Endothelial cell of umbilical vein (primary cell): ENCODE measurements at regions not wholly inside any gene's neighbourhood (a gene's known extent, or its start where the extent isn't known, plus 50 kb on each side); places are given as distances from the start of the nearest gene placed in this dataset.

Experiments
- EZH2 ChIP-seq: IDR thresholded peaks from 2 replicates; pipeline ENCODE4 v1.6.1; 2012; ENCODE audit warnings: borderline replicate concordance, low read depth, mild to moderate bottlenecking, moderate library complexity, low read length, inconsistent platforms; ENCODE audit not compliant: severe bottlenecking
- GATA2 ChIP-seq: IDR thresholded peaks from 2 replicates; pipeline ENCODE4 v1.7.0; 2011; ENCODE audit warnings: low read depth, mild to moderate bottlenecking, moderate library complexity, mixed read lengths, low read length; ENCODE audit not compliant: insufficient read length, insufficient read depth
- POLR2A ChIP-seq: IDR thresholded peaks from 2 replicates; pipeline ENCODE4 v1.6.1; 2012; ENCODE audit warnings: low read depth, mild to moderate bottlenecking, control low read depth, low read length
- POLR2AphosphoS5 ChIP-seq: IDR thresholded peaks from 2 replicates; pipeline ENCODE4 v1.6.1; 2012; ENCODE audit warnings: low read depth, mild to moderate bottlenecking, control low read depth, low read length, moderate library complexity; ENCODE audit not compliant: insufficient read depth
- TF ChIP-seq, protein P1 (sequence below), 2 donors: IDR thresholded peaks; 1 replicate in 1 of 2; 2 replicates in 1 of 2; pipeline ENCODE4 v1.5.1; 2011; ENCODE audit warnings: low read length in 2 of 2, mild to moderate bottlenecking in 2 of 2, moderate library complexity in 2 of 2, control low read depth in 1 of 2, inconsistent platforms in 1 of 2, low read depth in 1 of 2; ENCODE audit not compliant: insufficient read depth in 1 of 2; ENCODE audit errors: extremely low read depth in 1 of 2
- TF ChIP-seq, protein P2 (sequence below): IDR thresholded peaks from 2 replicates; pipeline ENCODE4 v1.6.1; 2011; ENCODE audit not compliant: insufficient read depth, insufficient read length

GRCh38 chr13:85896516-85897450, 97.6 kb upstream of the SLITRK6 start:
- TF ChIP-seq, protein P1, sequence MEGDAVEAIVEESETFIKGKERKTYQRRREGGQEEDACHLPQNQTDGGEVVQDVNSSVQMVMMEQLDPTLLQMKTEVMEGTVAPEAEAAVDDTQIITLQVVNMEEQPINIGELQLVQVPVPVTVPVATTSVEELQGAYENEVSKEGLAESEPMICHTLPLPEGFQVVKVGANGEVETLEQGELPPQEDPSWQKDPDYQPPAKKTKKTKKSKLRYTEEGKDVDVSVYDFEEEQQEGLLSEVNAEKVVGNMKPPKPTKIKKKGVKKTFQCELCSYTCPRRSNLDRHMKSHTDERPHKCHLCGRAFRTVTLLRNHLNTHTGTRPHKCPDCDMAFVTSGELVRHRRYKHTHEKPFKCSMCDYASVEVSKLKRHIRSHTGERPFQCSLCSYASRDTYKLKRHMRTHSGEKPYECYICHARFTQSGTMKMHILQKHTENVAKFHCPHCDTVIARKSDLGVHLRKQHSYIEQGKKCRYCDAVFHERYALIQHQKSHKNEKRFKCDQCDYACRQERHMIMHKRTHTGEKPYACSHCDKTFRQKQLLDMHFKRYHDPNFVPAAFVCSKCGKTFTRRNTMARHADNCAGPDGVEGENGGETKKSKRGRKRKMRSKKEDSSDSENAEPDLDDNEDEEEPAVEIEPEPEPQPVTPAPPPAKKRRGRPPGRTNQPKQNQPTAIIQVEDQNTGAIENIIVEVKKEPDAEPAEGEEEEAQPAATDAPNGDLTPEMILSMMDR (IDR thresholded peaks at IDR 0.05; ENCODE audit: extremely low read depth in 1 of 2, insufficient read depth in 1 of 2, low read depth in 1 of 2, low read length in 2 of 2): no peak
- TF ChIP-seq, protein P2, sequence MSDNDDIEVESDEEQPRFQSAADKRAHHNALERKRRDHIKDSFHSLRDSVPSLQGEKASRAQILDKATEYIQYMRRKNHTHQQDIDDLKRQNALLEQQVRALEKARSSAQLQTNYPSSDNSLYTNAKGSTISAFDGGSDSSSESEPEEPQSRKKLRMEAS: no peak
- TF ChIP-seq POLR2AphosphoS5 (no peak), POLR2A (no peak), EZH2 (no peak), GATA2 (no peak)
